Fibroblast of the aortic adventitia (primary cell): ENCODE measurements at regions not wholly inside any gene's neighbourhood (a gene's known extent, or its start where the extent isn't known, plus 50 kb on each side); places are given as distances from the start of the nearest gene placed in this dataset.

ENCODE experiments used
- DNase-seq: peaks from one replicate; pipeline ENCODE4 v3.0.0-alpha.2; 2010; ENCODE audit warnings: low read depth
- H3K4me3 ChIP-seq: 2 replicates; pipeline ENCODE4 v1.5.1; 2011; ENCODE audit warnings: low read depth, mild to moderate bottlenecking, control low read depth, low read length, moderate library complexity
- TF ChIP-seq, protein P1 (sequence below): IDR thresholded peaks from 2 replicates; pipeline ENCODE4 v1.5.1; 2011; ENCODE audit warnings: mild to moderate bottlenecking, low read length, control low read depth, inconsistent platforms; ENCODE audit not compliant: insufficient read depth

DNA sequence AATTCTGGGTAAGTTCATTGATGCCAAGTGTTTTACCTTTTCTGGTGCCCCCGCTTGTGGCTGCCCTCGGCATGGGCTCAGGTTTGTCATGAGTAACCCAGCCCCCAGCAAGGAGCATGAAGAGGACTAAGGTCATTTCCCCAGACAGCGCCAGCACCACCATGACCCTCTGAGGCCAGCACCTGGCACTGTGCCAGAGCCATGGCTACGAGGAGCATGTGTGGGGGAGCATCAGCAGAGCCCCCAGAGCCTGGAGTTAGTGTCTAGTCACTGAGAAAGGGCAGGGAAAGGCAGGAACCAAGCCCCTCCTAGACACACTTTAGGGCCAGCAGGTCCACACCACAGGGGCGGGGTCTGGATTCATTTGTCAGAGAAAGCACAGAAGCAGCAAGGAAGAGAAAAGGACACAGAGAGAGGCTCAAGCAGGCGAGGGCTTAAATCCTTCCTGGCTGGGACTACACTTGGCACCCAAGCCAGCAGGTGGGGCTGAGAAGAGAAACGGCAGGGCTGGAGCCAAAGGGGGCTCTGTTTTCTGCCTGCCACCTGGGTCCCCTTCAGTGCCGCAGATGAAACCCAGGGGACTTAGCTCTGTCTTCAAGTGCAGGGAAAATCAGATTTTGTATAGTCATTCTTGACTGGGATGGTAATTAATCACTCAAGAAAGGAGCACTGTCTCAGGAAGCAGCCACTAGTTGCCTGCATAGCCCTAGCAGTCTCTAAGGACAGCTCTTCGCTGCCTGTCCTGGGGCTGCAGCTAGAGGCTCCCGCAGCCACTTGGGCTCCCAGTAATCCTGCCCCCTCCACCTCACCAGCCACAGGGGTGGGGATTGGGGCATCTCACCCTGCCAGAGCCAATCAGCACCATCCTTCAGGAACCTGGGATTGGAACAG is 79.6 kb upstream of the ZC3H12A start:
- DNase-seq, result no peak
- TF ChIP-seq, protein P1, sequence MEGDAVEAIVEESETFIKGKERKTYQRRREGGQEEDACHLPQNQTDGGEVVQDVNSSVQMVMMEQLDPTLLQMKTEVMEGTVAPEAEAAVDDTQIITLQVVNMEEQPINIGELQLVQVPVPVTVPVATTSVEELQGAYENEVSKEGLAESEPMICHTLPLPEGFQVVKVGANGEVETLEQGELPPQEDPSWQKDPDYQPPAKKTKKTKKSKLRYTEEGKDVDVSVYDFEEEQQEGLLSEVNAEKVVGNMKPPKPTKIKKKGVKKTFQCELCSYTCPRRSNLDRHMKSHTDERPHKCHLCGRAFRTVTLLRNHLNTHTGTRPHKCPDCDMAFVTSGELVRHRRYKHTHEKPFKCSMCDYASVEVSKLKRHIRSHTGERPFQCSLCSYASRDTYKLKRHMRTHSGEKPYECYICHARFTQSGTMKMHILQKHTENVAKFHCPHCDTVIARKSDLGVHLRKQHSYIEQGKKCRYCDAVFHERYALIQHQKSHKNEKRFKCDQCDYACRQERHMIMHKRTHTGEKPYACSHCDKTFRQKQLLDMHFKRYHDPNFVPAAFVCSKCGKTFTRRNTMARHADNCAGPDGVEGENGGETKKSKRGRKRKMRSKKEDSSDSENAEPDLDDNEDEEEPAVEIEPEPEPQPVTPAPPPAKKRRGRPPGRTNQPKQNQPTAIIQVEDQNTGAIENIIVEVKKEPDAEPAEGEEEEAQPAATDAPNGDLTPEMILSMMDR, result no peak

DNA sequence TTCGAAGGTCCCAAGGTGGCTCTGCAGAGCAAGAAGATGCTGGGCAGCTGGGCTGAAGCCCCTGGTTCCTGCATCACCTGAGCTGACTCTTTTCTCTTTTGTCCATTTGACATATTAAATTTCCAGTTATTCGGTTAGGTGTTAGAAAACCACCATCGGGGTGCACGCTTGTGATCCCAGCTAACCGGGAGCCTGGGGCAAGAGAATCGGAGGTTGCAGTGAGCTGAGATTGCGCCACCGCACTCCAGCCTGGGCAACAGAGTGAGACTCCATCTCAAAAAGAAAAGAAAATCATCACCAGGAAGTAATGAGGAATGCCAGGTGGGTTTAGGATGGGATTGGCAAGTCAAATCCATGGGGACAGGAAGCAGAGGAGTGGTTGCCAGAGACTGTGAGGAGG is 76.3 kb upstream of the ZC3H12A start:
- no peak overlapping the region for H3K4me3 ChIP-seq
- TF ChIP-seq, protein P1, result no peak
- no peak for DNase-seq

More for the DNA sequence above, 79.6 kb upstream of the ZC3H12A start:
- no peak overlapping the region for H3K4me3 ChIP-seq

DNA sequence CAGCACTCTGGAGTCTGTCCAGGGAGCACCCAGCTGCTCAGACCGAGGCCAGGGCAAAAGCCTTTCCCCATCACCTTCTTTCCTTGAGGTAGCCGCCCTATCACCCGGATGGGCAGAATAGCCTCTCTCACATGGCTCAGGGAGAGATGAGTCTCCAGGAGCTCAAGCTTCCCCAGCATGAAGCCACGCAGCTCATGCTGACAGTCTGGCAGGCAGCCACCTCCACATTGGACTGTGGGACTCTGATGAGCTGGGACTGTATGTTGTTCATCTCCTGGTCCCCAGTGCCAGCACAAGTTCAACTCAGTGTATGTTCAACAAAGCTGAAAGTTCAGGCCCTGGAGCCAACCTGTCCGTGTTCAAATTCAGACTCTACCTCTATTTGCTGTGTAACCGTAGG is 75.2 kb upstream of the ZC3H12A start:
- TF ChIP-seq, protein P1, result no peak

DNA sequence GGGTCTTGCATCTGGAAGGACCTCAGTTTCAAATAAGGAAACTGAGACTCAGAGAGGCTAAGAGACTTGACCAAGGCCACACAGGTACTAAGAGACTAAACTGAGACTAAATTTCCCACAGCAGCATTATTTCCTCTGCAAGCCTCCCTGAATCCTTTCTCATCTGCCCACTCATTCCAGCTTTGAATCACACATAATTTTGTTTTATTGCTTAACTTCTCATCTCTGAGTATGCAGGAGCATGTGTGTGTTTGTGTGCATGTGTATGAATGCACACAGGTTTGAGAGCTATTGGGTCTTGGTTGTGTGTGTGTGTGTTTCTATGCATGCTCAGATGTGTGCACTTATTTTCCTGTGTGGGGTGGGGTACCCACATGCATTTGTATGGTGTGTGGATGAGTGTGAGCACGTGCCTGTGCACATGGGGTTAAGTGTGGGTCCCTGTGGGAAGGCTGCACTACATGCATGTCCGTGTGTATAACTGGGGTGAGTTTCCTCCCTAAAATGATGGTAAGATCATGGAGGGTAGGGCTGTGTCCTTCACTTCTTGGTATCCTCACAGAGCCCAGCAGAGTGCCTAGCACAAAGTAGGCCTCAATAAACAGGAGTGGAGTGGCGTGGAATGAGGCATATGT is 74.4 kb upstream of the ZC3H12A start:
- TF ChIP-seq, protein P1, result no peak
- no peak for DNase-seq
- H3K4me3 ChIP-seq, result no peak overlapping the region

More for the DNA sequence above, 75.2 kb upstream of the ZC3H12A start:
- no peak overlapping the region for H3K4me3 ChIP-seq
- DNase-seq, result no peak

DNA sequence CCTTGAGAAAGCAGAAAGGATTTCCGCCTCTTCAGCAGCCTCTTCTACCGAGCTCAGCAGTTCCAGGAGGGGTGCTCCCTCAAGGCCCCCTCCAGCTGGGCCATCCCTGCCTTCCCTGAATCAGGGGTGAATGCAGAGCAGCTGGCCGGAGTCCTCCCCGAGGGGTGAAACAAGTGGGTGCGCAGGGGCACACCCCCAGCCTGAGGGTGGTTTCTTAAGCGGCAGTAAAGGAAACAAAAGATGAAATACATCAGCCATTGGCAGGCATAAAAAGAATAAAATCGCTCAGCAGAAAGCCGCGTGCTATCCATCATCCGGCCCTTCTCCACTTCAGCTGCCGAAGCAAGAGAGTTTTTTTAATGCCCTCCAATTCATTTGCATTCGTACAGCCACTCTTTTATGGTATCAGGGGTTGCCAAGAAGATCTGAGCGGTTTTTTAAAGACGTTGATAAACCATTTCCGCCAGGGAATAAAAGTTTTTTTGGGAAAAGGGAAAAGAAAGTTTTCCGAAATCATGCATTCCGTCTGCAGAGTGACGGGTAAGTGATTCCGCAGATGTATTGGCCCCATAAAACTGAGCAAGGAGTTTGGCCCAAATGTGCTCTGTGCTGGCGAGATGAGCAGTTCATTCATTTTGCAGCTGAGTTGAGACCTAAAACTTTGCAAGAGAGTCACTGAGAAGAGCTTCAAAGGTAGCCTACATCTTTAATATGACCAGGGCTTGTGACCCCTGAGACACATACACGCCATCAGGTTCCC is 73.7 kb upstream of the ZC3H12A start:
- TF ChIP-seq, protein P1, result no peak
- DNase-seq, result no peak
- H3K4me3 ChIP-seq, result no peak overlapping the region

DNA sequence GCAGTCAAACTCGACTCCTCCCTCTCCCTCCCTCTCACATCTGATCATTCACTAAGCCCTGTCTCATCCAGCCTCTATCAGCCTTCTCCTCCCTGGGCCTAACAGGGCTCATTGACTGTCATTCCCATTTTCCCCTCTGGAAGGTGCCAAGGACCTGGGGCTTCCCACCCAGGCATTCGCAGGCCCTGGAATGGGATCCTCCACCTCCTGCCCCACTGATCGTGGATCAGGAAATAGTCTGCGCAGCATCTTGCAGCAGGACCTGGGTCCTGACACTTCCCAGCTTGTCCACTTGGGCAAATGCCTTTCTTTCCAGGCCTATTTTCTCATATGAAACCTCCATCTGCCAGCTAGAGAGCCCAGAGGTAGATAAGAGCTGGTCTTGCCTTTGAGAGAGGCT is 71.2 kb upstream of the ZC3H12A start:
- no peak overlapping the region for H3K4me3 ChIP-seq
- TF ChIP-seq, protein P1, result no peak
- no peak for DNase-seq
